ENCODE measurements at regions not wholly inside any gene's neighbourhood (a gene's known extent, or its start where the extent isn't known, plus 50 kb on each side); places are given as distances from the start of the nearest gene placed in this dataset.

DNA sequence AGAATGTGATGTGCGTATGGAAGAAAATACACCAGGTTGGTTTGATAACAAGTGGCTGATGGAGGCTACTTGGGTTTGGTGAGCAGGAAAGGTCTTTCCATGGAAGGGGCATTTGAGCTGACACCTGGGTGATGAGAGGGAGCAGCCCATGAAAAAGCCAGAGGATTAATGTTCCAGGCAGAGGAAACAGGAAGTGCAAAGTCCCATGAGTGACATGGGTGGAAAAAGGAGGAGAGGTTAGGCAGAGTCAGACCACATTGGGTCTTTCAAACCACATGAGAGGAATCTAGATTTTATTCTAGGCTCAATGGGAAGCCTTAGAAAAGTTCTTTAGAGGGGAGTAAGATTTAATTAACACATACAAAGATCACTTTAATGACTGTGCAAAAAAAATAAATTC, 195.7 kb downstream of the LRATD1 start:
- H3K4me1 ChIP-seq (ENCODE audit: control insufficient read depth, insufficient read depth, low read length) = no peaks in the 10 kb centered on the region
- H3K27me3 ChIP-seq (replicated peaks; ENCODE audit: control insufficient read depth, insufficient read depth, low read length) = no peaks in the 10 kb centered on the region
- no peak overlapping the region for H3K4me3 ChIP-seq (ENCODE audit: low read length)
- no peaks in the 10 kb centered on the region for H3K36me3 ChIP-seq (ENCODE audit: control insufficient read depth, insufficient read depth, low read length, severe bottlenecking)
- no peak for DNase-seq (ENCODE audit: low read depth)
- H3K9me3 ChIP-seq (ENCODE audit: control insufficient read depth, low read length) = no peaks in the 10 kb centered on the region
- no peak overlapping the region for H3K9ac ChIP-seq (ENCODE audit: low read length)

DNA sequence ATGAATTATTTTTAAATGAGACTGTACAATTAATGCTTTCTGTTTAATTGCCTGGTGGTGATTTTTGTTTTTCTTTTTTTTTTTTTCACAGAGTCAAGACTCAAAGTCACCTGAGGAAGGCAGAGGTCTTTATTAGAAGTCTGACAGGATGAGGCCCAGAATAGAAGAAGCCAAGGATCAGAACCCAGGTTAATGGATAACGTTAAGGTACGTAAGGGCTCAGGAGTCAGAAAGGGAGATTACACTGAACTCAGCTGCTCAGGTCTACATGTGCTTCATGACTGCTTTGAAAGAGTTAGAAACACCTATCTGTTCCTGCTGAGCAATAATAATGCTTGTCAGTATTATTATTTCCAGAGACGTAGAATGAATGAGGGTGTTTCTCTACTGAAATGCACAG, 196.5 kb downstream of the LRATD1 start:
- no peak for DNase-seq (ENCODE audit: low read depth)
- no peaks in the 10 kb centered on the region for H3K27me3 ChIP-seq (replicated peaks; ENCODE audit: control insufficient read depth, insufficient read depth, low read length)
- no peak overlapping the region for H3K9ac ChIP-seq (ENCODE audit: low read length)
- no peaks in the 10 kb centered on the region for H3K36me3 ChIP-seq (ENCODE audit: control insufficient read depth, insufficient read depth, low read length, severe bottlenecking)
- H3K9me3 ChIP-seq (ENCODE audit: control insufficient read depth, low read length) = no peaks in the 10 kb centered on the region
- H3K4me3 ChIP-seq (ENCODE audit: low read length) = no peak overlapping the region
- H3K4me1 ChIP-seq (ENCODE audit: control insufficient read depth, insufficient read depth, low read length) = no peaks in the 10 kb centered on the region

DNA sequence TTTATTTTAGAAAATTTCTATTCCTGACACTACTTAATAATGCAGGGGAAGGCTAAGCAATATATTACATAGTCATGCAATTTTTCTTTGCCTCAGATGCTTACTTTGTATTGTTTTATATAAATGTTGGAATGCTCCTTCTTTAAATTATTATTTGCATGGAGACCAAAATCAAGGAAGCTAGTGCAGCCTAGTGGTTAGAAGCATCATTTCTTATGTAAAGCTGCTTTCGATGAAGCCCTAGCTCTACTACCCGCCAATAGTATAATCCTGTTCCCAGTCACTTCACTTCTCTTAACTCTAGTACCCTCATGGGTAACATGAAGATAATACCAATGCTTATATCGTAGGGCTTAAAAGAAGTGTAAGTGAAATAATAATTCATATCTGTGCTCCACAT, 198.9 kb downstream of the LRATD1 start:
- Histone ChIP-seq H3K4me3 (ENCODE audit: low read length) (no peak overlapping the region), H3K4me1 (ENCODE audit: control insufficient read depth, insufficient read depth, low read length) (no peaks in the 10 kb centered on the region), H3K36me3 (ENCODE audit: control insufficient read depth, insufficient read depth, low read length, severe bottlenecking) (no peaks in the 10 kb centered on the region), H3K27me3 (replicated peaks; ENCODE audit: control insufficient read depth, insufficient read depth, low read length) (no peaks in the 10 kb centered on the region), H3K9ac (ENCODE audit: low read length) (no peak overlapping the region), H3K9me3 (ENCODE audit: control insufficient read depth, low read length) (no peaks in the 10 kb centered on the region)
- DNase-seq (ENCODE audit: low read depth) = no peak

DNA sequence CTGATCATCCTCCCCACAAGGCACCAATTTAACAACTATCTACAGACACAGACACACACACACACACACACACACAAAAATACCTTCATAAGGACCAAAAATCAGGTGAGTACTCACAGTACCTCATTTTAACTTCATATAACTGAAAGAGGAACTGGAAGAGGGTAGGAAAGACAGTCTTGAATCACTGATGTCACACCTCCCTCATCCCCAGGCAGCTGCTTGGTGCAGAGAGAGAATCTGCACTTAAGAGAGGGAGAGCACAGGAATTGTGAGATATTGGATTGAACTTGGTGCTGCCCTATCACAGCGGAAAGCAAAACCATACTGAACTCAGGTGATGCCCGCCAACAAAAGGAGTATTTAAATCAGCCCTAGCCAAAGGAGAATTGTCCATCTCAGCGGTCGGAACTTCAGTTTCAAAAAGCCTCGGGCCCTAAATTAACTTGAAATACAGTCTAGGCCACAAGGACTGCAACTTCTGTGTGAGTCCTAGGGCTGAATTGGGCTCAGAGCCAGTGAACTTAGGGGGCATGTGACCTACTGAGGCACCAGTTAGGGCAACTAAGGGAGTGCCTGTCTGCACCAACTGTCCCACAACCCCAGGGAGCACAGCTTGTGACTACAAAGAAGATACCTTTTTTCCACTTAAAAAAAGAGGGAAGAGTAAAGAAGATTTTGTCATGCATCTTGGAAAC, 211.1 kb downstream of the LRATD1 start:
- Histone ChIP-seq H3K36me3 (ENCODE audit: control insufficient read depth, insufficient read depth, low read length, severe bottlenecking) (no peaks in the 10 kb centered on the region), H3K4me1 (ENCODE audit: control insufficient read depth, insufficient read depth, low read length) (no peaks in the 10 kb centered on the region), H3K9me3 (ENCODE audit: control insufficient read depth, low read length) (peaks cover 5% of the 10 kb centered on the region), H3K27me3 (replicated peaks; ENCODE audit: control insufficient read depth, insufficient read depth, low read length) (no peaks in the 10 kb centered on the region), H3K4me3 (ENCODE audit: low read length) (no peak overlapping the region), H3K9ac (ENCODE audit: low read length) (no peak overlapping the region)
- no peak for DNase-seq (ENCODE audit: low read depth)

DNA sequence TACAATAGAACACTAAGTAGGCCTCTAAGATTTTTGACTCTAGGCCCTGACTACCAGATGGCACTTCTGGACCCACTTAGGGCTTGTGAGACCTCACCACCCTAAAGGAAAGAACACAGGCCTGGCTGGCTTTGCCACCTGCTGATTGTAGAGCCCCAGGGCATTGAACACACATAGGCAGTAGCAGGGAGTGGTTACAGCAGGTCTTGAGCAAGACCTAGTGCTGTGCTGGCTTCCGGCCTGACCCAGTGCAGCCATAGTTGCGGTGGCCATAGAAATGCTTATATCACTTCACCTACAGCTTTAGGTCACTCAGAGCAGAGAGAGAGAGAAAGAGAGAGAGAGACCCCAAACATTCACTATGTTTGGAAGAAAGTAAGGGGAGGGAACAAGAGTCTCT, 223.2 kb downstream of the LRATD1 start:
- no peak for DNase-seq (ENCODE audit: low read depth)

DNA sequence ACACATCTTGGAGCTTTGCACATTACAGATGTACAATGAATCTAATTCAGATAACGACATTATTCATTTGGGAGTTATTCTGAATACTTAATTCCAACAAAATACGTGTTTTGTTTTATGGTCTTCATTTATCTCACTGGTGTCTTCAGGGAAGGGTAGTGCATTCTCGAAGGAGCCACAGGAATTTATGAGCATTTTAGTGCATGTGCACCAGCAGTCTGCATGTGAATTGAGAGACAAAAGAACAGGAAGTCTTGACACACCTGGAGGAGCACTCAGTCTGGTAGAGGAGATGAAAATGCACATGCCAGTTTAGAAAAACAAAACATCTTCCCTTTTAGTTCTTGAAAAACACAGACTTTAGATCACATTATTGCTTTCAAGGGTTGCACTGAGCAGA, 228.7 kb downstream of the LRATD1 start:
- Histone ChIP-seq H3K4me3 (ENCODE audit: low read length) (no peak overlapping the region), H3K36me3 (ENCODE audit: control insufficient read depth, insufficient read depth, low read length, severe bottlenecking) (no peaks in the 10 kb centered on the region), H3K4me1 (ENCODE audit: control insufficient read depth, insufficient read depth, low read length) (no peaks in the 10 kb centered on the region), H3K27me3 (replicated peaks; ENCODE audit: control insufficient read depth, insufficient read depth, low read length) (no peaks in the 10 kb centered on the region), H3K9me3 (ENCODE audit: control insufficient read depth, low read length) (peaks cover 7% of the 10 kb centered on the region), H3K9ac (ENCODE audit: low read length) (no peak overlapping the region)
- no peak for DNase-seq (ENCODE audit: low read depth)

More for the DNA sequence above, 223.2 kb downstream of the LRATD1 start:
- no peaks in the 10 kb centered on the region for H3K36me3 ChIP-seq (ENCODE audit: control insufficient read depth, insufficient read depth, low read length, severe bottlenecking)
- H3K4me1 ChIP-seq (ENCODE audit: control insufficient read depth, insufficient read depth, low read length) = no peaks in the 10 kb centered on the region
- H3K9ac ChIP-seq (ENCODE audit: low read length) = no peak overlapping the region
- H3K4me3 ChIP-seq (ENCODE audit: low read length) = no peak overlapping the region
- H3K27me3 ChIP-seq (replicated peaks; ENCODE audit: control insufficient read depth, insufficient read depth, low read length) = no peaks in the 10 kb centered on the region
- H3K9me3 ChIP-seq (ENCODE audit: control insufficient read depth, low read length) = peaks cover 7% of the 10 kb centered on the region

DNA sequence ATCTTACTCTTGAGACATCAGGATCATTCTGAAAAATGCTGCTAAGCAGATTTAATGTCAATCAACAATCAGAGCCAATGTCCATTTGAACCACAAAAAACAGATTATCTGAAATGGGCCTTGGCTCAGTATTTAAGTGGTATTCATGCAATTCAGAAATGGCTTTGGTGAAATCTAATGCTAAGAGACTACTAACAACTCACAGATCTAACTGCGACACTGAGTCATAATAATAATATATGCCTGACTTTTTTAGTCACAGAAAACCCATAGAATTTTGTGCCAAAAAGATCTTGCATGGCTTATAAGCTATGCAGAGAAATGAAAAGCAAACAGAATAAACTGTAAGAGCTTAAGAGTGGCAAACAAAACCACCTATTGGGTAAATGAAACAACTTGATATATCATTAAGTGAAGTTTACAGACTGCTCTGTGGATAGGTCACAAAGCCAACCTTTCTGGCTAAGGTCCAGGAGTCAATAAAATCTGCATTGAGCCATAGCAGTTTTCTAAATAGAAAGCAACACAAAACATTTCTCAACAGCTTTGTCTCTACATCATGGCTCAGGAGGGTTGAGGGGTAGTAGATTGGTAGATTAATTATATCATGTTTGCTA, 234.3 kb downstream of the LRATD1 start:
- Histone ChIP-seq H3K4me1 (ENCODE audit: control insufficient read depth, insufficient read depth, low read length) (no peaks in the 10 kb centered on the region), H3K4me3 (ENCODE audit: low read length) (no peak overlapping the region), H3K27me3 (replicated peaks; ENCODE audit: control insufficient read depth, insufficient read depth, low read length) (no peaks in the 10 kb centered on the region), H3K9me3 (ENCODE audit: control insufficient read depth, low read length) (peaks cover 7% of the 10 kb centered on the region), H3K9ac (ENCODE audit: low read length) (no peak overlapping the region), H3K36me3 (ENCODE audit: control insufficient read depth, insufficient read depth, low read length, severe bottlenecking) (no peaks in the 10 kb centered on the region)
- DNase-seq (ENCODE audit: low read depth) = no peak

DNA sequence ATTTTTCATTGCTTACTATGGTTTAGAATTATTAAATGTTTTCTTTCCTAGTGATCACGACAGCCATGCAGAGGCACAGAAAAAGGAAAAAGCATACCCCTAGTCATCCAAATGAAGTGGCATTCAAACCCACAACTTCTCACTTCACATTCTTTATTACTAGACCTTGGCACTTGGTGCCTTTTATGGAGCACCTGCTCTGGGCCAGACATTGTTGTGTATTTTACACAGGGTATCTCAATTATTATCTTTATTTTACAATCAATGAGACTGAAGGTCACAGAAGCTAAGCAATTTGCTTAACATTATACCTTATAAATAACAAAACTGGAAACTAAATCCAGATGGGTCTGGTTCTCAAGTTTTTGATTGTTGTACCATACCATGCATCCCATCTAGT, 235.3 kb downstream of the LRATD1 start:
- Histone ChIP-seq H3K36me3 (ENCODE audit: control insufficient read depth, insufficient read depth, low read length, severe bottlenecking) (no peaks in the 10 kb centered on the region), H3K4me1 (ENCODE audit: control insufficient read depth, insufficient read depth, low read length) (no peaks in the 10 kb centered on the region), H3K9me3 (ENCODE audit: control insufficient read depth, low read length) (peaks cover 7% of the 10 kb centered on the region), H3K9ac (ENCODE audit: low read length) (no peak overlapping the region), H3K4me3 (ENCODE audit: low read length) (no peak overlapping the region), H3K27me3 (replicated peaks; ENCODE audit: control insufficient read depth, insufficient read depth, low read length) (no peaks in the 10 kb centered on the region)
- DNase-seq (ENCODE audit: low read depth) = no peak

DNA sequence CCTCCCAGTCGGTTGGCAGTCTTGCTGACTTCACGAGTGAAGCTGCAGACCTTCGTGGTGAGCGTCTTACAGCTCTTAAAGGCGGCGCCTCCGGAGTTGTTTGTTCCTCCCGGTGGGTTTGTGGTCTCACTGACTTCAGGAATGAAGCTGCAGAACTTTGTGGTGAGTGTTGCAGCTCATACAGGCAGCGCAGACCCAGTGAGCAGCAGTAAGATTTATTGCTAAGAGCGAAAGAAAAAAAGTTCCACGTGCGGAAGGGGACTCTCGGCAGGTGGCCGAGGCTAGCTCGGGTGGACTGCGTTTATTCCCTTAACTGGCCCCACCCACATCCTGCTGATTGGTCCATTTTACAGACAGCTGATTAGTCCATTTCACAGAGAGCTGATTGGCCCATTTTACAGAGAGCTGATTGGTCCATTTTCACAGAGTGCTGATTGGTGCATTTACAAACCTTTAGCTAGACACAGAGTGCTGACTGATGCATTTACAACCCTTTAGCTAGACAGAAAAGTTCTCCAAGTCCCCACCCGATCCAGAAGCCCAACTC, 240.3 kb downstream of the LRATD1 start:
- no peak for DNase-seq (ENCODE audit: low read depth)
- H3K4me3 ChIP-seq (ENCODE audit: low read length) = no peak overlapping the region
- peaks cover 7% of the 10 kb centered on the region for H3K9me3 ChIP-seq (ENCODE audit: control insufficient read depth, low read length)
- H3K4me1 ChIP-seq (ENCODE audit: control insufficient read depth, insufficient read depth, low read length) = no peaks in the 10 kb centered on the region
- H3K36me3 ChIP-seq (ENCODE audit: control insufficient read depth, insufficient read depth, low read length, severe bottlenecking) = no peaks in the 10 kb centered on the region
- H3K9ac ChIP-seq (ENCODE audit: low read length) = no peak overlapping the region
- no peaks in the 10 kb centered on the region for H3K27me3 ChIP-seq (replicated peaks; ENCODE audit: control insufficient read depth, insufficient read depth, low read length)

DNA sequence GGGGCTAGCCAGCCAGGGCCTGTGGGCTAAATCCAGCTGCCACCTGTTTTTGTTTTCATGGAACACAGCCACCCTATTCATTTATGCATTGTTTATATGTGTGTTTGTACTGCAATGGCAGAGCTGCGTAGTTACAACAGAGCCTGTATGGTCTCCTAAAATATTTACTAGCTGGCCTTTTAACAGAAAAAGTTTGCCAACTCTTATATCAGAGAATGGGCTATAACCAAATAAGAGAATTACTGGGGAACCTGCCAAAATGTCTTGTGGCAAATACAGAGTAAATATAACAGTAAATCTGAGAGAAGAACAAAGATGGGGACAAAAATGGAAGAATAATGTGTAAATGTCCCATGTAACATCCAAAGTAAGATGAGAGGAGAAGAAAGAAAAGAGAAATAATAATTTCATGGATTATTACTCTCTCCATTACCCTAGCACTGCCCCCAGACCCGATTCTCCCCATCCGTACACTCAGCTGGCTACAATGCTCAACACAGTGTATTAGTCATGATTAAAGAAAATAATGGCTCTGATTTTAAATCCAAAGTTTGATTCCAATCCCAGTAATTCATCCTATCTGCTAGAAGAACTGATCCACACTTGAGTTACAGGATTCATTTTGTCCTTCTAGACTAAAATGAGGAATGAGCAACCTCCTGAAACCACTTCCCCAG, 249.3 kb downstream of the LRATD1 start:
- no peak overlapping the region for H3K9ac ChIP-seq (ENCODE audit: low read length)
- no peaks in the 10 kb centered on the region for H3K36me3 ChIP-seq (ENCODE audit: control insufficient read depth, insufficient read depth, low read length, severe bottlenecking)
- DNase-seq (ENCODE audit: low read depth) = no peak
- no peaks in the 10 kb centered on the region for H3K4me1 ChIP-seq (ENCODE audit: control insufficient read depth, insufficient read depth, low read length)
- H3K9me3 ChIP-seq (ENCODE audit: control insufficient read depth, low read length) = no peaks in the 10 kb centered on the region
- no peak overlapping the region for H3K4me3 ChIP-seq (ENCODE audit: low read length)
- H3K27me3 ChIP-seq (replicated peaks; ENCODE audit: control insufficient read depth, insufficient read depth, low read length) = no peaks in the 10 kb centered on the region

DNA sequence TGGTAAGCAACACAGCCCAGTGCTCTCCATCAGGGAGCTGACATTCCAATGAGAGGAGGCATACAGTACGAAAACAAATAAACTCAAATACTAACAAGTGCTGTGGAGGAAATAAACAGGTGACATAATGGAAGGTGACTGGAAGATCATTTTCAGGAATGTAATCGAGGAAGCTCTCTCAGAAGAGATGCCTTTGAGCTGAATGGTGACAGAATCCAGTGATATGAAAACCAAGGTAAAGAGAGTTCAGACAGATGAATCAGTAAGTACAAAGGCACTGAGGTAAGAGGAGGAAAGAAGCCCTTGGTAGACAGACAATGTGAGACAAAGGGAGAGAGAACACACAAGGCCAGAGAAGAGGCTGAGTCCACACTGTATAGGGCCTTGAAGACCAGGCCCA, 252.1 kb downstream of the LRATD1 start:
- Histone ChIP-seq H3K27me3 (replicated peaks; ENCODE audit: control insufficient read depth, insufficient read depth, low read length) (no peaks in the 10 kb centered on the region), H3K9me3 (ENCODE audit: control insufficient read depth, low read length) (no peaks in the 10 kb centered on the region), H3K4me3 (ENCODE audit: low read length) (no peak overlapping the region), H3K36me3 (ENCODE audit: control insufficient read depth, insufficient read depth, low read length, severe bottlenecking) (no peaks in the 10 kb centered on the region), H3K9ac (ENCODE audit: low read length) (no peak overlapping the region), H3K4me1 (ENCODE audit: control insufficient read depth, insufficient read depth, low read length) (no peaks in the 10 kb centered on the region)
- no peak for DNase-seq (ENCODE audit: low read depth)

Measured in adipocyte (in vitro differentiated cells).